ENCODE measurements at regions not wholly inside any gene's neighbourhood (a gene's known extent, or its start where the extent isn't known, plus 50 kb on each side); places are given as distances from the start of the nearest gene placed in this dataset.

DNA sequence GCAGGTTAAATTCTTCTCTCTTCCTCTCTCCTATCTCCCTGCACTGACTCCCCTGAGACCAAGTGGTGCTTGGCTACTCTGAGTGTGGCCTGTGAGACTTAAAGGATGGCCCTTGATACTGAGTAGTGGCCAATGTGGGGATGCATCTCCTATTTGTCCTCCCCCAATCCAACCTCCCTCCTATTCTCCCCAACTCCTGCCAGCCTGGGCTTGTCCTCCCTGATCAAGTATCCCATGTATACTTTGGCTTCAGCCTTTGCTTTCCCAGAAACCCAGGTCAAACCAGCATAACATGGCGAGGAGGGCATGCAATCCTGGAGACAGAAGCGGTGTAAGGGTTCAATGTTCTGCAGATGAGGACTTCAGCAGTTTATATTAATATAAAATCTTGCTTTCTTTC, 77.9 kb upstream of the GRB10 start:
- TF ChIP-seq CTCF (IDR thresholded peaks at IDR 0.05; ENCODE audit: unreplicated experiment) = no peak
- Mint-ChIP-seq H3K4me1 (ENCODE audit: insufficient read depth, unreplicated experiment) (no peaks in the 10 kb centered on the region), H3K9me3 (ENCODE audit: unreplicated experiment) (no peaks in the 10 kb centered on the region), H3K36me3 (ENCODE audit: insufficient read depth, unreplicated experiment) (no peaks in the 10 kb centered on the region), H3K4me3 (ENCODE audit: unreplicated experiment) (no peak overlapping the region), H3K27me3 (ENCODE audit: insufficient read depth, unreplicated experiment) (no peaks in the 10 kb centered on the region), H3K27ac (ENCODE audit: low read depth, unreplicated experiment) (no peak overlapping the region)
- no TSS peak for BruUV-seq (replicated peaks)
- CTCF ChIA-PET = no interaction called here
- intact Hi-C loops (cut with micrococcal nuclease) = no loop called here
- POLR2A ChIA-PET = no interaction called here
- no peak for DNase-seq (ENCODE audit: unreplicated experiment)

DNA sequence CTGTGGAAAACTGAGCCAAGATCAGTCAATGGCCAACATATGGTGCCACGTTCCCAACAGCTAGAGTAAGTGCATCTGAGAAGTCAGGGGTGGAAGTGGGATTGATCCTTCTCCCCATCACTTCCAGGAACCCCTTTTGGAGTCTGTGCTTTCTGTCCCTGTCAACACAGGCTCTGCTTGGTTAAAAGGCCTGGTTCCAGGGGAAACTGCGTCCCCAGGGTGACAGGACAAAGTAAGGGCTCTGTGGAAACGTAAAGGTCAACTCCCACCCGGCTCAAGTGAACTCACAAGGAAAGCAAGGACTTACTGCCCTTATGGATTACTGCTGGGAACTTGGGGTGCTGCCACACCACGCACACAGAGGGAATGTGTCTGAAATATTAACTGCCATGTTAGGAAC, 77.5 kb upstream of the GRB10 start:
- BruUV-seq (replicated peaks) = no TSS peak
- intact Hi-C loops (cut with micrococcal nuclease) = no loop called here
- Mint-ChIP-seq H3K36me3 (ENCODE audit: insufficient read depth, unreplicated experiment) (no peaks in the 10 kb centered on the region), H3K27ac (ENCODE audit: low read depth, unreplicated experiment) (no peak overlapping the region), H3K27me3 (ENCODE audit: insufficient read depth, unreplicated experiment) (no peaks in the 10 kb centered on the region), H3K4me3 (ENCODE audit: unreplicated experiment) (no peak overlapping the region), H3K9me3 (ENCODE audit: unreplicated experiment) (no peaks in the 10 kb centered on the region), H3K4me1 (ENCODE audit: insufficient read depth, unreplicated experiment) (no peaks in the 10 kb centered on the region)
- DNase-seq (ENCODE audit: unreplicated experiment) = no peak
- ChIA-PET POLR2A (no interaction called here), CTCF (no interaction called here)
- no peak for TF ChIP-seq CTCF (IDR thresholded peaks at IDR 0.05; ENCODE audit: unreplicated experiment)

- H3K27me3 Mint-ChIP-seq (ENCODE audit: insufficient read depth, unreplicated experiment) = no peaks in the 10 kb centered on the region
- no TSS peak for BruUV-seq (replicated peaks)
- H3K4me1 Mint-ChIP-seq (ENCODE audit: insufficient read depth, unreplicated experiment) = no peaks in the 10 kb centered on the region
- no peak overlapping the region for H3K27ac Mint-ChIP-seq (ENCODE audit: low read depth, unreplicated experiment)
- H3K4me3 Mint-ChIP-seq (ENCODE audit: unreplicated experiment) = no peak overlapping the region
- no peaks in the 10 kb centered on the region for H3K9me3 Mint-ChIP-seq (ENCODE audit: unreplicated experiment)
- no peak for TF ChIP-seq CTCF (IDR thresholded peaks at IDR 0.05; ENCODE audit: unreplicated experiment)
- intact Hi-C loops (cut with micrococcal nuclease) = no loop called here
- no peak for DNase-seq (ENCODE audit: unreplicated experiment)
- POLR2A ChIA-PET = interaction anchor here (0.6 kb wide), 1 partner anchor 733 kb away, joined by 3 read pairs; no protein-coding TSS in a partner anchor
- H3K36me3 Mint-ChIP-seq (ENCODE audit: insufficient read depth, unreplicated experiment) = no peaks in the 10 kb centered on the region
- CTCF ChIA-PET = no interaction called here
Measured at GRCh38 chr7:50858528-50859245, 76.0 kb upstream of the GRB10 start.

DNA sequence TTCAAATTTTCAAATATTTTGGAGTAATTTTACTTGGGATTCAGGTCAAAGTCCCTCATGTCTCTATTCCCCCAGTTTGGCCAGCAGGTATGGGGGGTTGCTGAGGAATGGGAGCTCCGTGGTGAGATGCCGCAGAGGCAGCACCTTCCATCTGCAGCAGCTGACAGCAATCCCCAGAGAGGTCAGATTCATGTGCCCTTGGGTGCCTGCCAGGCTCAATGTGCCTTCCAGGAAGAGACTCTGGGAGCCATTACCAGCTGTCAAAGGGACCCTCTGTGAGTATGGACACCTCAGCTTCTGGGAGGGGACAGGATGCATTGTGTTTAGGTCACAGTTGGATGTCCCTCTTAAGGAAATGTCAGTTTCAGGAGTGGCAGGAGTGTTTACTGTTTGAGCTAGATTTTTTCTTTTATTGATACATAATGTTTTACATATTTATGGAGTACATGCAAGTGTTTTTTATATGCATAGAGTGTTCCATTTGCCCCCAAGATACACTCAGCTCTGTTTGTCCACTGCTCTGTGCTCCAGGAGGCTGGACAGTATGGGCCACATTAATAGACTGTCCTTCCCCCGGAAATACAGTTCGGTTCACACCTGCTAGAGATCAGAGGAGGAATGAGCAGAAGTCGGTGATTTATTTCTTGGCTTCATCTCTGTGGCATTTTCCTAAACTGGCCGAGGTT, 75.3 kb upstream of the GRB10 start:
- intact Hi-C loops (cut with micrococcal nuclease) = no loop called here
- POLR2A ChIA-PET = interaction anchor here (0.6 kb wide), 1 partner anchor 732 kb away, joined by 3 read pairs; no protein-coding TSS in a partner anchor
- no TSS peak for BruUV-seq (replicated peaks)
- H3K27ac Mint-ChIP-seq (ENCODE audit: low read depth, unreplicated experiment) = no peak overlapping the region
- no peak for DNase-seq (ENCODE audit: unreplicated experiment)
- no peaks in the 10 kb centered on the region for H3K9me3 Mint-ChIP-seq (ENCODE audit: unreplicated experiment)
- H3K4me1 Mint-ChIP-seq (ENCODE audit: insufficient read depth, unreplicated experiment) = no peaks in the 10 kb centered on the region
- CTCF ChIA-PET = no interaction called here
- TF ChIP-seq CTCF (IDR thresholded peaks at IDR 0.05; ENCODE audit: unreplicated experiment) = no peak
- H3K4me3 Mint-ChIP-seq (ENCODE audit: unreplicated experiment) = no peak overlapping the region
- no peaks in the 10 kb centered on the region for H3K27me3 Mint-ChIP-seq (ENCODE audit: insufficient read depth, unreplicated experiment)
- no peaks in the 10 kb centered on the region for H3K36me3 Mint-ChIP-seq (ENCODE audit: insufficient read depth, unreplicated experiment)
